ENCODE measurements at regions not wholly inside any gene's neighbourhood (a gene's known extent, or its start where the extent isn't known, plus 50 kb on each side); places are given as distances from the start of the nearest gene placed in this dataset.

DNA sequence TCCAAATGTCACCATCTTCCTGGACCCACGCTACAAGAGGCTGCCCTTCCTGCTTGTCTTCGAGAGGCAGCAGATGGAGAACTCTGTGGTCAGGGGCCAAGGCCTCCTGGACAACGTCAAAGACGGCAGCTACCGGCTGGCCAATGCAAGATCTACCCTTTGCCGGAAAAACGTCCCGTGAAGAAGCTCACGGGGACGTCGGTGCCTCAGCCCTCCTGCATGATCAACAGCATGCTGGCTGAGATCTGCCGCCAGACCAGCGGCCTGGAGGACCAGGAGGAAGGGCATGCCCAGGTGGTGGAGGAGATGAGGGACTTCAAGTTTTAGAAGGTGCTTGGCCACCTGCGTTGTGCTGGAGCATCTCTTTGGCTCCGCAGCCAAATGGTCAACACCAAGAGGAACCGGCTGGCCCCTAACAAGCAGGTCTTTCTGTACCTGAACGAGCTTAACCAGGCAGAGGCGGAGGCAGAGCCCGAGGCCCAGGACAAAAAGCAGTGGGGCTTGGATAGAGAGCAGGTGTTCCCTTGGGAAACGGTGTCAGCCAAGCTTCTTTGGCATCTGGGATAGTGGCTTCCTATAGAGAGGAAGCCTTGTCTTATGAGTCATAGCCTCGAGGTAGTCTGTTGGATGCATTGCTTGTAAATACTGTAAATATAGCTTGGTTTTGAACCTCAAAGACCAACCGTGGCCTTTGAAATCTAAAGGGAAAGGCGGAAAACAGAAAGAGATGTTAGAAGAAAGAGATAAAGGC lies 94.8 kb upstream of the ELOVL6 start:
- TF ChIP-seq, protein P1, sequence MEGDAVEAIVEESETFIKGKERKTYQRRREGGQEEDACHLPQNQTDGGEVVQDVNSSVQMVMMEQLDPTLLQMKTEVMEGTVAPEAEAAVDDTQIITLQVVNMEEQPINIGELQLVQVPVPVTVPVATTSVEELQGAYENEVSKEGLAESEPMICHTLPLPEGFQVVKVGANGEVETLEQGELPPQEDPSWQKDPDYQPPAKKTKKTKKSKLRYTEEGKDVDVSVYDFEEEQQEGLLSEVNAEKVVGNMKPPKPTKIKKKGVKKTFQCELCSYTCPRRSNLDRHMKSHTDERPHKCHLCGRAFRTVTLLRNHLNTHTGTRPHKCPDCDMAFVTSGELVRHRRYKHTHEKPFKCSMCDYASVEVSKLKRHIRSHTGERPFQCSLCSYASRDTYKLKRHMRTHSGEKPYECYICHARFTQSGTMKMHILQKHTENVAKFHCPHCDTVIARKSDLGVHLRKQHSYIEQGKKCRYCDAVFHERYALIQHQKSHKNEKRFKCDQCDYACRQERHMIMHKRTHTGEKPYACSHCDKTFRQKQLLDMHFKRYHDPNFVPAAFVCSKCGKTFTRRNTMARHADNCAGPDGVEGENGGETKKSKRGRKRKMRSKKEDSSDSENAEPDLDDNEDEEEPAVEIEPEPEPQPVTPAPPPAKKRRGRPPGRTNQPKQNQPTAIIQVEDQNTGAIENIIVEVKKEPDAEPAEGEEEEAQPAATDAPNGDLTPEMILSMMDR (conservative IDR thresholded peaks at IDR 0.05 in 1 of 2, IDR thresholded peaks at IDR 0.05 in 1 of 2; ENCODE audit: low read depth in 1 of 2, low read length in 2 of 2): no peak
- TF ChIP-seq EZH2 (IDR thresholded peaks at IDR 0.05; ENCODE audit: low read length, missing control alignments): no peak

Data from fibroblast of lung (primary cell).